ENCODE measurements at regions not wholly inside any gene's neighbourhood (a gene's known extent, or its start where the extent isn't known, plus 50 kb on each side); places are given as distances from the start of the nearest gene placed in this dataset.

- TF ChIP-seq EP300 (IDR thresholded peaks at IDR 0.05), result no peak
- no peak for TF ChIP-seq CTCF (IDR thresholded peaks at IDR 0.05)
- TF ChIP-seq POLR2A (IDR thresholded peaks at IDR 0.05), result no peak
- TF ChIP-seq POLR2AphosphoS5 (IDR thresholded peaks at IDR 0.05), result no peak
These were observed 66.3 kb upstream of the SOX5 start for GRCh38 chr12:24015833-24016160.

All from upper lobe of left lung (tissue), 4 donors.